ENCODE measurements at regions not wholly inside any gene's neighbourhood (a gene's known extent, or its start where the extent isn't known, plus 50 kb on each side); places are given as distances from the start of the nearest gene placed in this dataset.

DNA sequence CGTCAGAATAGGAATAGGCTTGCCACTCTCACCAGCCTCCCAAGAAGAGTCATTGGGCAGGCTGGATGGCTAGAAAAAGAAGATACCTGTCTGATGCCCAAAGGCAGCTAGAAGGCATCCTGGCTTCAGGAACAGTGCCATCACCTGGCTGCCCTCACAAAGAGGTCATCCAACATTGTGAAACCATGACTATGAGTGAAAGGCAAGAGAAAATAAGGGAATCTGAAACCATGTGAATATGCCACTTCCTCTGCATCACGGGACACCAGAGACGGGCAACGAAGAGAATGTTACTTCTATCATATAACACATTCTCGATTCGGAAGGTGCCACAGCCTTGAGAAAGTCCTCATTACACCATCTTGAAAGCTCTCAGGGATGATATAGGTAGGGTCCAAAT, 182.0 kb downstream of the DAD1 start:
- WGBS, 2 experiments (ENCODE audit: extremely low coverage in 2 of 2, insufficient read length in 1 of 2) = no CpG with 5 or more reads among the region's 6 CpGs
- H4K20me1 ChIP-seq (ENCODE audit: insufficient read depth, low read length) = no peaks in the 10 kb centered on the region
- no peaks in the 10 kb centered on the region for H3K79me1 ChIP-seq (ENCODE audit: low read depth in 1 of 2, low read length in 2 of 2)
- H3K36me3 ChIP-seq (ENCODE audit: control insufficient read depth, insufficient read depth, low read length) = no peaks in the 10 kb centered on the region
- H3K4ac ChIP-seq (ENCODE audit: low read depth, low read length) = no peak overlapping the region
- H3K23ac ChIP-seq (ENCODE audit: low read depth, low read length) = no peak overlapping the region
- no peaks in the 10 kb centered on the region for H3K9me3 ChIP-seq (ENCODE audit: control insufficient read depth, insufficient read depth, low read length)
- no peak overlapping the region for H3K4me2 ChIP-seq (ENCODE audit: low read depth, low read length)
- no peak overlapping the region for H3K4me3 ChIP-seq (ENCODE audit: insufficient read depth, low read depth, low read length)
- ATAC-seq (ENCODE audit: low read depth) (no peak), DNase-seq (no peak)
- no peak for TF ChIP-seq MAFK (IDR thresholded peaks at IDR 0.05; ENCODE audit: low read depth, low read length)
- TF ChIP-seq FOS (IDR thresholded peaks at IDR 0.05; ENCODE audit: low read depth, low read length) = no peak
- TF ChIP-seq, protein P1, sequence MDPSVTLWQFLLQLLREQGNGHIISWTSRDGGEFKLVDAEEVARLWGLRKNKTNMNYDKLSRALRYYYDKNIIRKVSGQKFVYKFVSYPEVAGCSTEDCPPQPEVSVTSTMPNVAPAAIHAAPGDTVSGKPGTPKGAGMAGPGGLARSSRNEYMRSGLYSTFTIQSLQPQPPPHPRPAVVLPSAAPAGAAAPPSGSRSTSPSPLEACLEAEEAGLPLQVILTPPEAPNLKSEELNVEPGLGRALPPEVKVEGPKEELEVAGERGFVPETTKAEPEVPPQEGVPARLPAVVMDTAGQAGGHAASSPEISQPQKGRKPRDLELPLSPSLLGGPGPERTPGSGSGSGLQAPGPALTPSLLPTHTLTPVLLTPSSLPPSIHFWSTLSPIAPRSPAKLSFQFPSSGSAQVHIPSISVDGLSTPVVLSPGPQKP (IDR thresholded peaks at IDR 0.05; ENCODE audit: borderline replicate concordance, low read depth, low read length) = no peak
- TF ChIP-seq MAZ (IDR thresholded peaks at IDR 0.05; ENCODE audit: borderline replicate concordance, low read depth, low read length) = no peak
- no peak for TF ChIP-seq RCOR1 (IDR thresholded peaks at IDR 0.05; ENCODE audit: insufficient replicate concordance, low read length)
- no peak for TF ChIP-seq RFX5 (IDR thresholded peaks at IDR 0.05; ENCODE audit: low read depth, low read length)
- no peak for TF ChIP-seq CEBPB (IDR thresholded peaks at IDR 0.05; ENCODE audit: low read depth, low read length)
- TF ChIP-seq BHLHE40 (IDR thresholded peaks at IDR 0.05; ENCODE audit: low read depth, low read length) = no peak
- TF ChIP-seq CHD1 (IDR thresholded peaks at IDR 0.05; ENCODE audit: low read depth, low read length) = no peak
- no peak for TF ChIP-seq RAD21 (IDR thresholded peaks at IDR 0.05; ENCODE audit: low read length)
- no peak for TF ChIP-seq MXI1 (IDR thresholded peaks at IDR 0.05; ENCODE audit: borderline replicate concordance, low read depth, low read length)
- no peak for TF ChIP-seq NFE2L2 (IDR thresholded peaks at IDR 0.05; ENCODE audit: low read depth, low read length)
- no peak for TF ChIP-seq USF2 (IDR thresholded peaks at IDR 0.05; ENCODE audit: low read depth, low read length)
- TF ChIP-seq, protein P2, sequence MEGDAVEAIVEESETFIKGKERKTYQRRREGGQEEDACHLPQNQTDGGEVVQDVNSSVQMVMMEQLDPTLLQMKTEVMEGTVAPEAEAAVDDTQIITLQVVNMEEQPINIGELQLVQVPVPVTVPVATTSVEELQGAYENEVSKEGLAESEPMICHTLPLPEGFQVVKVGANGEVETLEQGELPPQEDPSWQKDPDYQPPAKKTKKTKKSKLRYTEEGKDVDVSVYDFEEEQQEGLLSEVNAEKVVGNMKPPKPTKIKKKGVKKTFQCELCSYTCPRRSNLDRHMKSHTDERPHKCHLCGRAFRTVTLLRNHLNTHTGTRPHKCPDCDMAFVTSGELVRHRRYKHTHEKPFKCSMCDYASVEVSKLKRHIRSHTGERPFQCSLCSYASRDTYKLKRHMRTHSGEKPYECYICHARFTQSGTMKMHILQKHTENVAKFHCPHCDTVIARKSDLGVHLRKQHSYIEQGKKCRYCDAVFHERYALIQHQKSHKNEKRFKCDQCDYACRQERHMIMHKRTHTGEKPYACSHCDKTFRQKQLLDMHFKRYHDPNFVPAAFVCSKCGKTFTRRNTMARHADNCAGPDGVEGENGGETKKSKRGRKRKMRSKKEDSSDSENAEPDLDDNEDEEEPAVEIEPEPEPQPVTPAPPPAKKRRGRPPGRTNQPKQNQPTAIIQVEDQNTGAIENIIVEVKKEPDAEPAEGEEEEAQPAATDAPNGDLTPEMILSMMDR (conservative IDR thresholded peaks at IDR 0.05; ENCODE audit: low read depth, low read length) = no peak
- no peak for TF ChIP-seq POLR2A (IDR thresholded peaks at IDR 0.05; ENCODE audit: low read depth, low read length)
- no peaks in the 10 kb centered on the region for H3K9me1 ChIP-seq (ENCODE audit: insufficient read depth, low read length)
- no peak overlapping the region for H4K8ac ChIP-seq (ENCODE audit: low read depth in 2 of 2, low read length in 2 of 2)
- H2BK5ac ChIP-seq (ENCODE audit: low read depth, low read length, poor library complexity, severe bottlenecking) = no peak overlapping the region
- H3K9ac ChIP-seq (ENCODE audit: low read depth, low read length) = no peak overlapping the region
- peaks cover 34% of the 10 kb centered on the region for H3K27me3 ChIP-seq (ENCODE audit: control insufficient read depth, insufficient read depth, low read length)
- no peak overlapping the region for H3K18ac ChIP-seq (ENCODE audit: low read depth, low read length)
- H3K27ac ChIP-seq (ENCODE audit: insufficient read depth, low read length) = no peak overlapping the region
- H2AFZ ChIP-seq (replicated peaks; ENCODE audit: low read length, poor library complexity) = no peak overlapping the region
- no peak overlapping the region for H2BK20ac ChIP-seq (ENCODE audit: low read depth, low read length)
- CTCF ChIA-PET = no interaction called here
- H4K91ac ChIP-seq (ENCODE audit: insufficient read depth, low read depth, low read length) = no peak overlapping the region
- no peak overlapping the region for H2AK9ac ChIP-seq (replicated peaks; ENCODE audit: low read depth, low read length, poor library complexity)
- H3K4me1 ChIP-seq (ENCODE audit: control insufficient read depth, insufficient read depth, low read length) = no peaks in the 10 kb centered on the region
- intact Hi-C loops (cut with micrococcal nuclease) = no loop called here
- no peak overlapping the region for H2BK15ac ChIP-seq (ENCODE audit: low read depth, low read length)
- no TSS peak for BruUV-seq (replicated peaks)
- H3K14ac ChIP-seq (replicated peaks; ENCODE audit: low read depth, low read length) = no peak overlapping the region
- dilution Hi-C loops (cut with HindIII; ENCODE audit: low sequenced_read_pairs, unreplicated experiment) = no loop called here
- H4K5ac ChIP-seq (ENCODE audit: low read depth, low read length) = no peak overlapping the region
- POLR2A ChIA-PET (ENCODE audit: unreplicated experiment) = no interaction called here
- H2AK5ac ChIP-seq (ENCODE audit: low read depth, low read length) = no peak overlapping the region
- H2BK120ac ChIP-seq (ENCODE audit: low read depth, low read length) = no peak overlapping the region
- H3K56ac ChIP-seq (ENCODE audit: extremely low read depth, insufficient read depth, low read length) = no peak overlapping the region
- in situ Hi-C loops (cut with MboI; ENCODE audit: low sequenced_read_pairs) = no loop called here

Measured in IMR-90 (cell line).